ENCODE measurements at regions not wholly inside any gene's neighbourhood (a gene's known extent, or its start where the extent isn't known, plus 50 kb on each side); places are given as distances from the start of the nearest gene placed in this dataset.

DNA sequence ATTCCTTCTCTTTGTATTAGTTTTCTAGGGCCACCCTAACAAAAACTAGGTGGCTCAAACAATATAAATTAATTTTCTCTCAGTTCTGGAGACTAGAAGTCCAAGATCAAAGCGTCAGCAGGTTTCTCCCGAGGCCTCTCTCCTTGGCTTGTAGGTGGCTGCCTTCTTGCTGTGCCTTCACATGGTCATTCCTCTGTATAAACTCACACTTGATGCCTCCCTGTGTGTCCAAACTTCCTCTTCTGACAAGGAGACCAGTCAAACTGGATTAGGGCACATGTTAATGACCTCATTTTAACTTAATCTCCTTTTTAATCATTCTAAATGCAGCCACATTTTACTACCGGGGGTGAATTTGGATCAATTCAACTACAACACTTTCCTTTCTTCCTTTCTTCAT is 691.1 kb downstream of the DIPK2A start:
- TF ChIP-seq, protein P1, sequence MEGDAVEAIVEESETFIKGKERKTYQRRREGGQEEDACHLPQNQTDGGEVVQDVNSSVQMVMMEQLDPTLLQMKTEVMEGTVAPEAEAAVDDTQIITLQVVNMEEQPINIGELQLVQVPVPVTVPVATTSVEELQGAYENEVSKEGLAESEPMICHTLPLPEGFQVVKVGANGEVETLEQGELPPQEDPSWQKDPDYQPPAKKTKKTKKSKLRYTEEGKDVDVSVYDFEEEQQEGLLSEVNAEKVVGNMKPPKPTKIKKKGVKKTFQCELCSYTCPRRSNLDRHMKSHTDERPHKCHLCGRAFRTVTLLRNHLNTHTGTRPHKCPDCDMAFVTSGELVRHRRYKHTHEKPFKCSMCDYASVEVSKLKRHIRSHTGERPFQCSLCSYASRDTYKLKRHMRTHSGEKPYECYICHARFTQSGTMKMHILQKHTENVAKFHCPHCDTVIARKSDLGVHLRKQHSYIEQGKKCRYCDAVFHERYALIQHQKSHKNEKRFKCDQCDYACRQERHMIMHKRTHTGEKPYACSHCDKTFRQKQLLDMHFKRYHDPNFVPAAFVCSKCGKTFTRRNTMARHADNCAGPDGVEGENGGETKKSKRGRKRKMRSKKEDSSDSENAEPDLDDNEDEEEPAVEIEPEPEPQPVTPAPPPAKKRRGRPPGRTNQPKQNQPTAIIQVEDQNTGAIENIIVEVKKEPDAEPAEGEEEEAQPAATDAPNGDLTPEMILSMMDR (IDR thresholded peaks at IDR 0.05; ENCODE audit: low read length): no peak
- TF ChIP-seq EZH2 (IDR thresholded peaks at IDR 0.05; ENCODE audit: borderline replicate concordance, low read length): no peak
